Ovary (tissue), 3 donors: ENCODE measurements at regions not wholly inside any gene's neighbourhood (a gene's known extent, or its start where the extent isn't known, plus 50 kb on each side); places are given as distances from the start of the nearest gene placed in this dataset.

Source experiments
- POLR2A ChIP-seq: fragments of 450-650 bp; IDR thresholded peaks from one replicate; pipeline ENCODE4 v1.6.1; 2017; ENCODE audit warnings: antibody characterized with exemption, mild to moderate bottlenecking, moderate library complexity
- TF ChIP-seq, protein P1 (sequence below), 3 donors: fragments of 450-650 bp in 2 of 3; fragments of 200-600 bp in 1 of 3; IDR thresholded peaks; one replicate each; pipeline versions ENCODE4 v1.5.1 to v1.8.0; 2016 to 2022; ENCODE audit warnings: antibody characterized with exemption in 3 of 3, mild to moderate bottlenecking in 1 of 3
- donor health status: DM: no; HTN: no; CAD: no.

GRCh38 chr13:103164251-103164650 lies 98.0 kb upstream of the SLC10A2 start:
- TF ChIP-seq POLR2A, result no peak
- TF ChIP-seq, protein P1, sequence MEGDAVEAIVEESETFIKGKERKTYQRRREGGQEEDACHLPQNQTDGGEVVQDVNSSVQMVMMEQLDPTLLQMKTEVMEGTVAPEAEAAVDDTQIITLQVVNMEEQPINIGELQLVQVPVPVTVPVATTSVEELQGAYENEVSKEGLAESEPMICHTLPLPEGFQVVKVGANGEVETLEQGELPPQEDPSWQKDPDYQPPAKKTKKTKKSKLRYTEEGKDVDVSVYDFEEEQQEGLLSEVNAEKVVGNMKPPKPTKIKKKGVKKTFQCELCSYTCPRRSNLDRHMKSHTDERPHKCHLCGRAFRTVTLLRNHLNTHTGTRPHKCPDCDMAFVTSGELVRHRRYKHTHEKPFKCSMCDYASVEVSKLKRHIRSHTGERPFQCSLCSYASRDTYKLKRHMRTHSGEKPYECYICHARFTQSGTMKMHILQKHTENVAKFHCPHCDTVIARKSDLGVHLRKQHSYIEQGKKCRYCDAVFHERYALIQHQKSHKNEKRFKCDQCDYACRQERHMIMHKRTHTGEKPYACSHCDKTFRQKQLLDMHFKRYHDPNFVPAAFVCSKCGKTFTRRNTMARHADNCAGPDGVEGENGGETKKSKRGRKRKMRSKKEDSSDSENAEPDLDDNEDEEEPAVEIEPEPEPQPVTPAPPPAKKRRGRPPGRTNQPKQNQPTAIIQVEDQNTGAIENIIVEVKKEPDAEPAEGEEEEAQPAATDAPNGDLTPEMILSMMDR (IDR thresholded peaks at IDR 0.05), result no peak
